Calu3 (cell line): ENCODE measurements at regions not wholly inside any gene's neighbourhood (a gene's known extent, or its start where the extent isn't known, plus 50 kb on each side); places are given as distances from the start of the nearest gene placed in this dataset.

Source experiments
- BruUV-seq: library from RNA; stranded (reverse); fragments of 400-500 nt; replicated peaks from 2 replicates; lab custom pipeline; 2021; lab: Mats Ljungman, UMichigan
- CTCF ChIA-PET: fragments of 300-600 bp; sonication (Branson Sonifier 250); formaldehyde crosslinking; loops from one replicate; lab custom pipeline; 2022; ENCODE audit warnings: antibody characterized with exemption; lab: Charles Lee
- DNase-seq: peaks from one replicate; pipeline ENCODE4 v3.0.0; 2022
- H3K27ac Mint-ChIP-seq: one replicate; pipeline ENCODE4 v1.8.0; 2022; ENCODE audit warnings: mixed read lengths; ENCODE audit not compliant: unreplicated experiment
- H3K27me3 Mint-ChIP-seq: one replicate; pipeline ENCODE4 v1.8.0; 2022; ENCODE audit warnings: mixed read lengths; ENCODE audit not compliant: unreplicated experiment
- H3K36me3 Mint-ChIP-seq: one replicate; pipeline ENCODE4 v1.8.0; 2022; ENCODE audit warnings: mild to moderate bottlenecking, moderate library complexity, mixed read lengths; ENCODE audit not compliant: insufficient read depth, unreplicated experiment
- H3K4me1 Mint-ChIP-seq: one replicate; pipeline ENCODE4 v1.8.0; 2022; ENCODE audit warnings: mild to moderate bottlenecking, low read depth, mixed read lengths; ENCODE audit not compliant: unreplicated experiment
- H3K4me3 Mint-ChIP-seq: one replicate; pipeline ENCODE4 v1.8.0; 2022; ENCODE audit warnings: mild to moderate bottlenecking, low read depth, moderate library complexity, mixed read lengths; ENCODE audit not compliant: unreplicated experiment
- H3K9me3 Mint-ChIP-seq: one replicate; pipeline ENCODE4 v1.8.0; 2022; ENCODE audit warnings: low read depth, mixed read lengths; ENCODE audit not compliant: unreplicated experiment
- CTCF ChIP-seq: fragments of 200-600 bp; IDR thresholded peaks from one replicate; pipeline ENCODE4 v1.8.0; 2022; ENCODE audit warnings: antibody characterized with exemption; ENCODE audit not compliant: unreplicated experiment
- intact Hi-C: fragments of 100-400 bp; cut with micrococcal nuclease; formaldehyde crosslinking; loops from one replicate; pipeline ENCODE4 v1.10.0; 2022; ENCODE audit not compliant: unreplicated experiment

DNA sequence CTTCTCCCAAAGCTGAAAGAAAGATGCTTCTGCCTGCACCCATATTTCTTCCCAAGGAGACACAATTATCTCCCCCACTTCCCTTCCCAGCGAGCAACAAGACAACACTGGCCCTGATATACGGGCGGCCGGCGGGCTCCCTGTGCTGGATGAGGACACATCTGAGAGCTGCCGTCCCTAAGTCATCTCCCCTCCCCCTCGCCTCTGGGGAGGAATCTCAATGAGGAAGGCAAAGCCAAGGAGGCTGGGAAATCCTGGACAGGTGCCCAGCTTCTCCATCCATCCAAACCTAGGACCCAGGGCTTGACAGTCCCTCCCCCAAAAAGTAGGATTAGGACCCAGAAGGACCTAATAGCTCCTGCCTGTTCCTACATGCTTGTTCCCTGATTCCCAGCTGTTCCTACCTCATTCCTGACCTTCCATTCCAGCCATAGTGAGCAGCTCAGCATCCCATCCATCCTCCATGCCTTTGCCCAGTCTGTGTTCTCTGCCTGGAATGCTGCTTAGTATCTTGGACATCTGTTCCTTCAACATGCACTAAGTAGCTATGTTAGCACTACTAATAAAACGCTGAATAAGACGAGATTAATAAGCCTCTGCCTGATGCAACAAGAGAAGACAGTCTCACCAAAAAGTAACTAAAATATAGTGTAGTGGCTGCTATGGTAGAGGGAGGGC lies 167.9 kb downstream of the CCT6B start:
- no peaks in the 10 kb centered on the region for H3K36me3 Mint-ChIP-seq
- BruUV-seq: no TSS peak
- H3K27me3 Mint-ChIP-seq: peaks cover 87% of the 10 kb centered on the region
- no peak overlapping the region for H3K4me3 Mint-ChIP-seq
- H3K9me3 Mint-ChIP-seq: no peaks in the 10 kb centered on the region
- no peak overlapping the region for H3K27ac Mint-ChIP-seq
- H3K4me1 Mint-ChIP-seq: no peaks in the 10 kb centered on the region
- no peak for TF ChIP-seq CTCF
- CTCF ChIA-PET: no interaction called here
- DNase-seq: no peak
- intact Hi-C loops: no loop called here

GRCh38 chr17:34788696-34789095 lies 172.6 kb downstream of the CCT6B start:
- CTCF ChIA-PET: no interaction called here
- intact Hi-C loops: no loop called here
- Mint-ChIP-seq H3K27me3 (peaks cover 89% of the 10 kb centered on the region), H3K4me1 (no peaks in the 10 kb centered on the region), H3K27ac (no peak overlapping the region), H3K36me3 (no peaks in the 10 kb centered on the region), H3K9me3 (no peaks in the 10 kb centered on the region), H3K4me3 (no peak overlapping the region)
- DNase-seq: no peak
- BruUV-seq: no TSS peak
- no peak for TF ChIP-seq CTCF

- CTCF ChIA-PET: no interaction called here
- Mint-ChIP-seq H3K27me3 (peaks cover 55% of the 10 kb centered on the region), H3K36me3 (no peaks in the 10 kb centered on the region), H3K4me1 (no peaks in the 10 kb centered on the region), H3K4me3 (no peak overlapping the region), H3K27ac (no peak overlapping the region), H3K9me3 (no peaks in the 10 kb centered on the region)
- DNase-seq: no peak
- intact Hi-C loops: no loop called here
- TF ChIP-seq CTCF: no peak
- no TSS peak for BruUV-seq
Measured at GRCh38 chr17:34784526-34784925, 176.7 kb downstream of the CCT6B start.

- no peak for TF ChIP-seq CTCF
- Mint-ChIP-seq H3K27ac (no peak overlapping the region), H3K9me3 (peaks cover 10% of the 10 kb centered on the region), H3K27me3 (peaks cover 53% of the 10 kb centered on the region), H3K4me1 (no peaks in the 10 kb centered on the region), H3K36me3 (no peaks in the 10 kb centered on the region), H3K4me3 (no peak overlapping the region)
- intact Hi-C loops: no loop called here
- CTCF ChIA-PET: no interaction called here
- DNase-seq: no peak
- no TSS peak for BruUV-seq
Measured at GRCh38 chr17:34782271-34782670, 179.0 kb downstream of the CCT6B start.
